Dermis blood vessel endothelial cell (primary cell): ENCODE measurements at regions not wholly inside any gene's neighbourhood (a gene's known extent, or its start where the extent isn't known, plus 50 kb on each side); places are given as distances from the start of the nearest gene placed in this dataset.

Source experiments
- DNase-seq: peaks from one replicate; pipeline ENCODE4 v3.0.0; 2010

DNA sequence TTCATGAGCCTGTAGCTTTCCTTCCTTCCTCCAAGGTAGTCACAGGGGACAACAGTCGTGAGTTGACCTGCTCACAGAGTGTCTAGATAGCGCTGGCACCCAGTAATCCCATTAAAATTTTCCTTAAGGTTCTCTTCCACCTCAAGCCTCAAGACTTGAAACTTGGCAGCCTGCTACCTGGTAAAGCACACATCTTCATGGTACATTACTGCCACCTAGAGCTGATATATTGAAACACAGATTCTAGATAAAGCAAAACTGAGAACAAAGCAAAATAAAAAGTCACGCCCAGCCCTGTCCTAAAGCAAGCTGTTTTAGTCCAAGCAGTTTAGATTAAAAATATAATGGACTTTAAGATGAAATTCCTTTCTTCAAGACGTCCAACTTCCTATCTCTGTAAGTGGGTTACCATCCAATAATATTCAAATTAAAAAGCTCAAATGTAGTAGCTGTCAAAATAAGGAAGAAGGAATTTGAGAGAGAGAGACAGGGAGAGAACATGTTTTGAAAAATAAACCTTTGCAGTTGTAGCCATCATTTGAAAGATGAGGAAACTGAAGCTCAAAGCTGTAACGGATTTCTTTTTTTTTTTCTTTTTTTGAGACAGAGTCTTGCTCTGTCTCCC lies 50.7 kb upstream of the CD83 start:
- peak; percentile 84 for DNase-seq

DNA sequence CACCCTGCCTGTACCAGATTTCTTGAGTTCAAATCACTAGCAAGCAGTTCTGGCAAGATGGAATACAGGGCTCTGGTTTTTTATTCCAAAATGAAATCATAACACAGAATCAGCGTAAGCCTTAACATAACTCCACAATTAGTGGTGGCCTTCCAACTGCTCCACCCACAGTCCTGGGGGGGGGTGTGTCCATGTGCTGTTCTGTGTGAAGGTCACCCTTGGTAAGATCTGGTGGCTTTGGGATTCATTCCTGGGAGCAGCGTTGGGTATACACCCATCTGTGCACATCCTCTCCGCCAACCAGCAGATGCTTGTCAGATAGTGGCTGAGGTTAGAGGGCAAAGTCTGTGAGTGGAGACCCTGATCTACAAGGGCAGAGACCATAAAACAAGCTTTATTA lies 49.9 kb upstream of the CD83 start:
- DNase-seq: no peak
